Heart left ventricle (tissue), 16 donors: ENCODE measurements at regions not wholly inside any gene's neighbourhood (a gene's known extent, or its start where the extent isn't known, plus 50 kb on each side); places are given as distances from the start of the nearest gene placed in this dataset.

Experiments
- ATAC-seq, 4 donors: fragments of 200-7000 bp; cut with Tn5 transposase; one replicate each; pipeline ENCODE4 v1.9.1; 2020 to 2022; ENCODE audit warnings: moderate library complexity in 4 of 4, mild to moderate bottlenecking in 3 of 4, moderate number of reproducible peaks in 1 of 4
- DNase-seq, 5 donors: peaks; one replicate each; pipeline ENCODE4 v3.0.0-alpha.2; 2020
- H3K27ac ChIP-seq, 12 donors: fragments of 200-600 bp; sonication (generic) in 4 of 12; one replicate each; pipeline versions ENCODE4 v1.5.0 to v1.8.0; 2016 to 2022; ENCODE audit warnings: mild to moderate bottlenecking in 2 of 12
- H3K27me3 ChIP-seq, 9 donors: fragments of 200-600 bp; sonication (generic) in 2 of 9; one replicate each; pipeline versions ENCODE4 v1.5.1 to v1.8.0; 2016 to 2022; ENCODE audit warnings: mild to moderate bottlenecking in 3 of 9
- H3K36me3 ChIP-seq, 9 donors: fragments of 200-600 bp; sonication (generic) in 2 of 9; one replicate each; pipeline versions ENCODE4 v1.5.0 to v1.8.0; 2018 to 2022; ENCODE audit warnings: mild to moderate bottlenecking in 2 of 9
- H3K4me1 ChIP-seq, 12 donors: fragments of 200-600 bp; sonication (generic) in 4 of 12; one replicate each; pipeline versions ENCODE4 v1.5.0 to v1.8.0; 2016 to 2022; ENCODE audit warnings: mild to moderate bottlenecking in 3 of 12
- H3K4me3 ChIP-seq, 12 donors: fragments of 200-600 bp; sonication (generic) in 4 of 12; one replicate each; pipeline versions ENCODE4 v1.5.0 to v1.8.0; 2017 to 2022; ENCODE audit warnings: mild to moderate bottlenecking in 9 of 12, moderate library complexity in 4 of 12
- H3K9me3 ChIP-seq, 12 donors: fragments of 200-600 bp; sonication (generic) in 4 of 12; one replicate each; pipeline versions ENCODE4 v1.5.0 to v1.8.0; 2016 to 2022; ENCODE audit warnings: mild to moderate bottlenecking in 1 of 12
- CTCF ChIP-seq, 12 donors: fragments of 200-600 bp; sonication (generic) in 4 of 12; IDR thresholded peaks; one replicate each; pipeline versions ENCODE4 v1.5.0 to v1.8.0; 2018 to 2022; ENCODE audit warnings: antibody characterized with exemption in 12 of 12, mild to moderate bottlenecking in 5 of 12
- POLR2A ChIP-seq, 2 donors: fragments of 450-650 bp; IDR thresholded peaks; one replicate each; pipeline ENCODE4 v1.6.1; 2017; ENCODE audit warnings: antibody characterized with exemption in 2 of 2, mild to moderate bottlenecking in 2 of 2, moderate library complexity in 2 of 2
- WGBS, 4 donors: extraction: QIAGEN DNeasy Blood & Tissue Kit in 2 of 4; methylation state at CpG; one replicate each; pipeline versions ENCODE4 v1.1.5 to v1.1.7; 2013 to 2018; 5-methylcytosine and 5-hydroxymethylcytosine counted together
- intact Hi-C, 10 donors: fragments of 100-400 bp; cut with DNase I; formaldehyde crosslinking; loops; one replicate each; pipeline versions ENCODE4 v1.11.1 to v1.14.2; 2022
- donor health status: ischemic (EF 13 %, LVEDD 7.1; RV severe dilation, severe dysfunction).
- donor health status: healthy with polysubstance abuse.
- donor health status: DM: no; HTN: yes; CAD: no.
- donor health status: DM: no; HTN: no; CAD: no.
- donor health status: ischemic (EF 25% LVEDD 6.9; RV normal size, moderate dysfunction).
- donor health status: ischemic (EF 25% LVEDD 5.7; RV mildly dilated, moderate dysfunction).
- donor health status: healthy.
- donor health status: DM: yes; HTN: yes; CAD: no.
- donor health status: ischemic (EF 35%, LVEDD 5.7; RV mildly dilated, moderate dysfunction).
- donor health status: nonischemic (EF 11% LVEDD 7.7; RV severe dilation, severe dysfunction).
- donor health status: DM: yes; HTN: yes; CAD: no.
- donor health status: PGD.
- donor health status: ischemic (EF 29% LVEDD 5.4; RV normal size, mild dysfunction).
- donor health status: nonischemic (EF 23%, LVEDD 6.1; RV moderate dilation, normal function).

- Histone ChIP-seq H3K9me3 (no peaks in the 10 kb centered on the region), H3K36me3 (no peaks in the 10 kb centered on the region), H3K27me3 (peaks cover 0 to 8% (median 0%) of the 10 kb centered on the region in 9 donors), H3K27ac (no peak overlapping the region), H3K4me3 (no peak overlapping the region), H3K4me1 (no peaks in the 10 kb centered on the region)
- intact Hi-C loops = loop anchor here in 8 of 10 donors (2.0 to 10.0 kb wide), 12 partner anchors 79 to 461 kb away; partner anchors contain the start of genes OR6J1 (in 1 of the 8) and SLC7A7 (in 1 of the 8)
- 79 to 88% (median 83%) methylated on average over 1 to 2 of the region's 2 CpGs for WGBS, 4 donors
- TF ChIP-seq CTCF (IDR thresholded peaks at IDR 0.05) (no peak), POLR2A (IDR thresholded peaks at IDR 0.05) (no peak)
- DNase-seq (no peak), ATAC-seq (no peak)
These were observed 195.2 kb downstream of the DAD1 start for GRCh38 chr14:22393796-22394195.

GRCh38 chr14:22391908-22392565 is 197.0 kb downstream of the DAD1 start:
- DNase-seq = peak in 4 of 5 donors; percentile 59 to 64 (median 60)
- Histone ChIP-seq H3K4me3 (no peak overlapping the region), H3K27ac (no peak overlapping the region), H3K4me1 (peaks cover 0 to 8% (median 0%) of the 10 kb centered on the region in 12 donors), H3K36me3 (no peaks in the 10 kb centered on the region), H3K9me3 (no peaks in the 10 kb centered on the region), H3K27me3 (peaks cover 0 to 22% (median 0%) of the 10 kb centered on the region in 9 donors)
- TF ChIP-seq CTCF (IDR thresholded peaks at IDR 0.05) (peak; percentile 48 to 79 (median 69)), POLR2A (IDR thresholded peaks at IDR 0.05) (no peak)
- intact Hi-C loops = loop anchor here in 8 of 10 donors (1.0 to 10.0 kb wide), 13 partner anchors 81 to 463 kb away; partner anchors contain the start of genes OR6J1 (in 1 of the 8) and SLC7A7 (in 1 of the 8)
- peak; percentile 61 to 87 (median 80) for ATAC-seq
- WGBS, 4 donors = 31 to 38% (median 32%) methylated on average over 7 of the region's 7 CpGs

- H3K4me3 ChIP-seq = no peak overlapping the region
- no peak for TF ChIP-seq CTCF (IDR thresholded peaks at IDR 0.05)
- no peak for TF ChIP-seq POLR2A (IDR thresholded peaks at IDR 0.05)
- ATAC-seq = no peak
- intact Hi-C loops = loop anchor here in 7 of 10 donors (1.0 to 10.0 kb wide), 9 partner anchors 82 to 464 kb away; partner anchors contain the start of genes OR6J1 (in 1 of the 7) and SLC7A7 (in 1 of the 7)
- H3K4me1 ChIP-seq = peaks cover 0 to 8% (median 0%) of the 10 kb centered on the region in 12 donors
- WGBS, 4 donors = 64 to 73% (median 70%) methylated on average over 4 of the region's 4 CpGs
- DNase-seq = no peak
- peaks cover 0 to 31% (median 0%) of the 10 kb centered on the region in 9 donors for H3K27me3 ChIP-seq
- no peak overlapping the region for H3K27ac ChIP-seq
- no peaks in the 10 kb centered on the region for H3K36me3 ChIP-seq
- no peaks in the 10 kb centered on the region for H3K9me3 ChIP-seq
These were observed 198.1 kb downstream of the DAD1 start for GRCh38 chr14:22390824-22391461.

- Histone ChIP-seq H3K4me3 (no peak overlapping the region), H3K9me3 (no peaks in the 10 kb centered on the region), H3K27ac (no peak overlapping the region), H3K4me1 (peaks cover 0 to 8% (median 0%) of the 10 kb centered on the region in 12 donors), H3K27me3 (peaks cover 0 to 31% (median 0%) of the 10 kb centered on the region in 9 donors), H3K36me3 (no peaks in the 10 kb centered on the region)
- 71 to 83% (median 79%) methylated on average over 5 of the region's 5 CpGs for WGBS, 4 donors
- intact Hi-C loops = loop anchor here in 7 of 10 donors (5.0 to 10.0 kb wide), 8 partner anchors 165 to 465 kb away; partner anchors contain the start of genes OR6J1 (in 1 of the 7) and SLC7A7 (in 1 of the 7)
- ATAC-seq (no peak), DNase-seq (no peak)
- TF ChIP-seq POLR2A (IDR thresholded peaks at IDR 0.05) (no peak), CTCF (IDR thresholded peaks at IDR 0.05) (no peak)
These were observed 198.8 kb downstream of the DAD1 start for GRCh38 chr14:22390195-22390594.
